22Rv1 (cell line): ENCODE measurements at regions not wholly inside any gene's neighbourhood (a gene's known extent, or its start where the extent isn't known, plus 50 kb on each side); places are given as distances from the start of the nearest gene placed in this dataset.

ENCODE experiments used
- ZFX ChIP-seq: fragments of 450-650 bp; IDR thresholded peaks from 2 replicates; pipeline ENCODE4 v1.6.1; 2017; ENCODE audit warnings: antibody characterized with exemption, borderline replicate concordance
- TF ChIP-seq, protein P1 (sequence below): fragments of 450-650 bp; IDR thresholded peaks from 2 replicates; pipeline ENCODE4 v1.5.1; 2017; ENCODE audit warnings: mild to moderate bottlenecking

DNA sequence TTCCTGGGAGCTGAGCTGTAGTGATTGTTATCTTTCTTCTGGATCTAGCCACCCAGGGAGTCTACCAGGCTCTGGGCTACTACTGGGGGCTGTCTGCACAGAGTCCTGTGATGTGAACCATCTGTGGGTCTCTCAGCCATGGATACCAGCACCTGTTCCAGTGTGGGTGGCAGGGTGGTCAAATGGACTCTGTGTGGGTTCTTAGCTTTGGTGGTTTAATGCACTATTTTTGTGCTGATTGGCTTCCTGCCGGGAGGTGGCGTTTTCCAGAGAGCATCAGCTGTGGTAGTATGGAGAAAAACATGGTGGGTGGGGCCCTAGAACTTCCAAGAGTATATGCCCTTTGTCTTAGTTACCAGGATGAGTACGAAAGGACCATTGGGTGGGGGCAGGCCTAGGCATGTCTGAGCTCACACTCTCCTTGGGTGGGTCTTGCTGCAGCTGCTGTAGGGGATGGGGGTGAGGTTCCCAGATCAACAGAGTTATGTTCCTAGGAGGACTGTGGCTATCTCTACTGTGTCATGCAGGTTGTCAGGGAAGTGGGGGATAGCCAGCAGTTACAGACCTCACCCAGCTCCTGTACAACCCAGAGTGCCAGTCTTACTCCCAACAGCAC is 264.8 kb upstream of the LDB2 start:
- TF ChIP-seq, protein P1, sequence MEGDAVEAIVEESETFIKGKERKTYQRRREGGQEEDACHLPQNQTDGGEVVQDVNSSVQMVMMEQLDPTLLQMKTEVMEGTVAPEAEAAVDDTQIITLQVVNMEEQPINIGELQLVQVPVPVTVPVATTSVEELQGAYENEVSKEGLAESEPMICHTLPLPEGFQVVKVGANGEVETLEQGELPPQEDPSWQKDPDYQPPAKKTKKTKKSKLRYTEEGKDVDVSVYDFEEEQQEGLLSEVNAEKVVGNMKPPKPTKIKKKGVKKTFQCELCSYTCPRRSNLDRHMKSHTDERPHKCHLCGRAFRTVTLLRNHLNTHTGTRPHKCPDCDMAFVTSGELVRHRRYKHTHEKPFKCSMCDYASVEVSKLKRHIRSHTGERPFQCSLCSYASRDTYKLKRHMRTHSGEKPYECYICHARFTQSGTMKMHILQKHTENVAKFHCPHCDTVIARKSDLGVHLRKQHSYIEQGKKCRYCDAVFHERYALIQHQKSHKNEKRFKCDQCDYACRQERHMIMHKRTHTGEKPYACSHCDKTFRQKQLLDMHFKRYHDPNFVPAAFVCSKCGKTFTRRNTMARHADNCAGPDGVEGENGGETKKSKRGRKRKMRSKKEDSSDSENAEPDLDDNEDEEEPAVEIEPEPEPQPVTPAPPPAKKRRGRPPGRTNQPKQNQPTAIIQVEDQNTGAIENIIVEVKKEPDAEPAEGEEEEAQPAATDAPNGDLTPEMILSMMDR = no peak
- no peak for TF ChIP-seq ZFX
